Transverse colon (tissue), 4 donors: ENCODE measurements at regions not wholly inside any gene's neighbourhood (a gene's known extent, or its start where the extent isn't known, plus 50 kb on each side); places are given as distances from the start of the nearest gene placed in this dataset.

Experiments used
- DNase-seq: peaks from one replicate; pipeline ENCODE4 v3.0.0-alpha.2; 2019
- H3K27ac ChIP-seq, 4 donors: fragments of 200-600 bp; sonication (generic); 2 replicates each; pipeline ENCODE4 v1.5.1; 2016 to 2018; ENCODE audit warnings: inconsistent platforms in 4 of 4
- H3K27me3 ChIP-seq: fragments of 200-600 bp; sonication (generic); 2 replicates; pipeline ENCODE4 v1.5.1; 2017; ENCODE audit warnings: inconsistent platforms
- H3K36me3 ChIP-seq, 4 donors: fragments of 200-600 bp; sonication (generic); 2 replicates each; pipeline ENCODE4 v1.5.1; 2017 to 2019; ENCODE audit warnings: inconsistent platforms in 4 of 4
- H3K4me1 ChIP-seq, 4 donors: fragments of 200-600 bp; sonication (generic); 2 replicates each; pipeline ENCODE4 v1.5.1; 2017 to 2020; ENCODE audit warnings: inconsistent platforms in 4 of 4
- H3K4me3 ChIP-seq, 4 donors: fragments of 200-600 bp; sonication (generic); 1 replicate in 1 of 4; 2 replicates in 3 of 4; pipeline versions ENCODE4 v1.5.1 to v1.6.1; 2017 to 2019; ENCODE audit warnings: inconsistent platforms in 4 of 4
- H3K9me3 ChIP-seq, 2 donors: fragments of 200-600 bp; sonication (generic); 2 replicates each; pipeline ENCODE4 v1.5.1; 2017 to 2019; ENCODE audit warnings: inconsistent platforms in 2 of 2
- EP300 ChIP-seq: sonication (generic); formaldehyde crosslinking; IDR thresholded peaks from one replicate; pipeline ENCODE4 v1.6.1; 2017; ENCODE audit warnings: antibody characterized with exemption, low read depth
- POLR2A ChIP-seq: fragments of 450-650 bp; IDR thresholded peaks from one replicate; pipeline ENCODE4 v1.6.1; 2016; ENCODE audit warnings: antibody characterized with exemption, mild to moderate bottlenecking, moderate library complexity
- POLR2AphosphoS5 ChIP-seq, 3 donors: sonication (generic); formaldehyde crosslinking; IDR thresholded peaks; one replicate each; pipeline ENCODE4 v1.6.1; 2016; ENCODE audit warnings: antibody characterized with exemption in 3 of 3
- WGBS, 2 donors: methylation state at CpG; one replicate each; pipeline ENCODE4 v1.1.5; 2018; ENCODE audit warnings: low coverage in 1 of 2; 5-methylcytosine and 5-hydroxymethylcytosine counted together
- in situ Hi-C, 4 donors: fragments of 200-750 bp; cut with MboI; loops; one replicate each; pipeline versions ENCODE4 v1.15.0 to v1.15.1; 2017; ENCODE audit warnings: low sequenced_read_pairs in 3 of 4, low pct_ligation_motif_present in 1 of 4, low pct_unique_long_range_greater_than_20kb in 1 of 4
- intact Hi-C: fragments of 100-400 bp; cut with DNase I; formaldehyde crosslinking; loops from one replicate; pipeline ENCODE4 v1.15.1; 2023; ENCODE audit warnings: low total_unique reads
- TF ChIP-seq, protein P1 (sequence below), 5 experiments: fragments of 200-600 bp in 3 of 5; fragments of 450-650 bp in 2 of 5; sonication (generic) in 3 of 5; IDR thresholded peaks; 1 replicate in 2 of 5; 2 replicates in 3 of 5; pipeline ENCODE4 v1.5.1; 2016 to 2017; ENCODE audit warnings: antibody characterized with exemption in 5 of 5, inconsistent platforms in 3 of 5, mild to moderate bottlenecking in 2 of 5, moderate library complexity in 1 of 5

- Histone ChIP-seq H3K27ac (no peak overlapping the region), H3K4me3 (no peak overlapping the region), H3K27me3 (no peaks in the 10 kb centered on the region), H3K9me3 (no peaks in the 10 kb centered on the region), H3K36me3 (no peaks in the 10 kb centered on the region), H3K4me1 (peaks cover 4 to 26% (median 16%) of the 10 kb centered on the region in 4 donors)
- TF ChIP-seq EP300 (no peak), POLR2AphosphoS5 (IDR thresholded peaks at IDR 0.05) (no peak), POLR2A (no peak)
- no peak for DNase-seq
- intact Hi-C loops (no loop called here), in situ Hi-C loops (no loop called here)
- 38 to 57% methylated on average over 4 to 9 of the region's 9 CpGs for WGBS, 2 donors
Measured at GRCh38 chr3:187997946-187998561, 155.9 kb upstream of the LPP start.

- intact Hi-C loops (no loop called here), in situ Hi-C loops (no loop called here)
- Histone ChIP-seq H3K36me3 (no peaks in the 10 kb centered on the region), H3K4me3 (no peak overlapping the region), H3K27ac (no peak overlapping the region), H3K9me3 (no peaks in the 10 kb centered on the region), H3K27me3 (no peaks in the 10 kb centered on the region), H3K4me1 (peaks cover 4 to 30% (median 17%) of the 10 kb centered on the region in 4 donors)
- WGBS, 2 donors: 66 to 80% methylated on average over 2 to 3 of the region's 3 CpGs
- no peak for TF ChIP-seq POLR2AphosphoS5 (IDR thresholded peaks at IDR 0.05)
- no peak for TF ChIP-seq POLR2A
- TF ChIP-seq, protein P1, sequence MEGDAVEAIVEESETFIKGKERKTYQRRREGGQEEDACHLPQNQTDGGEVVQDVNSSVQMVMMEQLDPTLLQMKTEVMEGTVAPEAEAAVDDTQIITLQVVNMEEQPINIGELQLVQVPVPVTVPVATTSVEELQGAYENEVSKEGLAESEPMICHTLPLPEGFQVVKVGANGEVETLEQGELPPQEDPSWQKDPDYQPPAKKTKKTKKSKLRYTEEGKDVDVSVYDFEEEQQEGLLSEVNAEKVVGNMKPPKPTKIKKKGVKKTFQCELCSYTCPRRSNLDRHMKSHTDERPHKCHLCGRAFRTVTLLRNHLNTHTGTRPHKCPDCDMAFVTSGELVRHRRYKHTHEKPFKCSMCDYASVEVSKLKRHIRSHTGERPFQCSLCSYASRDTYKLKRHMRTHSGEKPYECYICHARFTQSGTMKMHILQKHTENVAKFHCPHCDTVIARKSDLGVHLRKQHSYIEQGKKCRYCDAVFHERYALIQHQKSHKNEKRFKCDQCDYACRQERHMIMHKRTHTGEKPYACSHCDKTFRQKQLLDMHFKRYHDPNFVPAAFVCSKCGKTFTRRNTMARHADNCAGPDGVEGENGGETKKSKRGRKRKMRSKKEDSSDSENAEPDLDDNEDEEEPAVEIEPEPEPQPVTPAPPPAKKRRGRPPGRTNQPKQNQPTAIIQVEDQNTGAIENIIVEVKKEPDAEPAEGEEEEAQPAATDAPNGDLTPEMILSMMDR (IDR thresholded peaks at IDR 0.05): no peak
- no peak for TF ChIP-seq EP300
- DNase-seq: no peak
Measured at GRCh38 chr3:187998611-187999010, 155.3 kb upstream of the LPP start.

DNA sequence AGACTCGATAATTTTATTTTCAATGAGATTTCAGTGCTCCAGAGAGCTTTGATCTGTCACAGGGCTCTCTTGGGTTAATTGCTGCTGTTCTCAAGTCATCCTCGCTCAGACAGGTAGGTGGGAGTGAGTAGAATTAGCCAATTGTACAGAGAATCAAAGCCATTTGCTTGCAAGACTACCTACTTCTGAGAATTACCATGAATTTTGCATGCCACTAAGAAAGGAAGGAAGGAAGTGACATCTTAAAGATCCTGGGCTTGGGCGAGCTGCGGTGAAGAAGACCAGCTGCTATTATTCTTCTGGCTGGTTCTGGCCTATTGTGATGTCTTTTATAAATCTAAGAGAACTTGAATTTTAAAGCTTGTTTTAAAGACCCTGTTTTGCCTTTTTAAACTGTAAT, 154.1 kb upstream of the LPP start:
- H3K4me1 ChIP-seq: peaks cover 4 to 39% (median 23%) of the 10 kb centered on the region in 4 donors
- intact Hi-C loops (no loop called here), in situ Hi-C loops (no loop called here)
- H3K27ac ChIP-seq: peak overlapping the region in 2 of 4 donors; percentile 22 to 46
- H3K4me3 ChIP-seq: no peak overlapping the region
- no peaks in the 10 kb centered on the region for H3K27me3 ChIP-seq
- TF ChIP-seq POLR2AphosphoS5 (IDR thresholded peaks at IDR 0.05): no peak
- TF ChIP-seq EP300: no peak
- TF ChIP-seq, protein P1 (IDR thresholded peaks at IDR 0.05): no peak
- TF ChIP-seq POLR2A: no peak
- no peaks in the 10 kb centered on the region for H3K36me3 ChIP-seq
- no peaks in the 10 kb centered on the region for H3K9me3 ChIP-seq
- WGBS, 2 donors: 51 to 62% methylated on average over 4 of the region's 4 CpGs
- no peak for DNase-seq

- intact Hi-C loops: no loop called here
- WGBS, 2 donors: 37 to 44% methylated on average over 5 to 6 of the region's 6 CpGs
- Histone ChIP-seq H3K27ac (peak overlapping the region in 3 of 4 donors; percentile 22 to 46 (median 24)), H3K9me3 (no peaks in the 10 kb centered on the region), H3K36me3 (no peaks in the 10 kb centered on the region), H3K4me1 (peaks cover 4 to 39% (median 23%) of the 10 kb centered on the region in 4 donors), H3K27me3 (no peaks in the 10 kb centered on the region), H3K4me3 (no peak overlapping the region)
- in situ Hi-C loops: no loop called here
- peak; percentile 53 for DNase-seq
- TF ChIP-seq, protein P1 (IDR thresholded peaks at IDR 0.05): no peak
- TF ChIP-seq POLR2A (no peak), EP300 (no peak), POLR2AphosphoS5 (IDR thresholded peaks at IDR 0.05) (no peak)
Measured at GRCh38 chr3:188000361-188000861, 153.5 kb upstream of the LPP start.
